ENCODE measurements at regions not wholly inside any gene's neighbourhood (a gene's known extent, or its start where the extent isn't known, plus 50 kb on each side); places are given as distances from the start of the nearest gene placed in this dataset.
"Not testable (repeated sequence)": the region's sequence is repeated elsewhere in the genome, so short reads cannot be mapped to it uniquely, and the experiment has no call there.

- TF ChIP-seq YY1 (IDR thresholded peaks at IDR 0.05; ENCODE audit: insufficient read depth, insufficient read length) (no peak), ZNF274 (IDR thresholded peaks at IDR 0.05; ENCODE audit: low read depth, low read length) (no peak), SUZ12 (IDR thresholded peaks at IDR 0.05; ENCODE audit: extremely low read depth, insufficient read depth, insufficient read length) (no peak)
- no peak overlapping the region for H3K9ac ChIP-seq (ENCODE audit: insufficient read length, low read depth)
- no peak for DNase-seq (ENCODE audit: low read depth, low spot score)
- H3K27me3 ChIP-seq (ENCODE audit: insufficient read depth, insufficient read length) = no peaks in the 10 kb centered on the region
- H3K4me1 ChIP-seq (ENCODE audit: insufficient read depth, insufficient read length) = no peaks in the 10 kb centered on the region
- H3K36me3 ChIP-seq (ENCODE audit: insufficient read depth, insufficient read length, low read length) = no peaks in the 10 kb centered on the region
- H3K9me3 ChIP-seq (ENCODE audit: insufficient read depth, low read length) = no peaks in the 10 kb centered on the region
- no peak overlapping the region for H3K4me3 ChIP-seq (ENCODE audit: insufficient read length, low read depth)
Observed at GRCh38 chr1:56123421-56123820, 455.9 kb downstream of the PLPP3 start.

GRCh38 chr1:56120021-56120420, 459.3 kb downstream of the PLPP3 start:
- TF ChIP-seq ZNF274 (IDR thresholded peaks at IDR 0.05; ENCODE audit: low read depth, low read length) (no peak), YY1 (IDR thresholded peaks at IDR 0.05; ENCODE audit: insufficient read depth, insufficient read length) (no peak), SUZ12 (IDR thresholded peaks at IDR 0.05; ENCODE audit: extremely low read depth, insufficient read depth, insufficient read length) (no peak)
- Histone ChIP-seq H3K4me1 (ENCODE audit: insufficient read depth, insufficient read length) (no peaks in the 10 kb centered on the region), H3K9ac (ENCODE audit: insufficient read length, low read depth) (no peak overlapping the region), H3K36me3 (ENCODE audit: insufficient read depth, insufficient read length, low read length) (no peaks in the 10 kb centered on the region), H3K9me3 (ENCODE audit: insufficient read depth, low read length) (no peaks in the 10 kb centered on the region), H3K27me3 (ENCODE audit: insufficient read depth, insufficient read length) (no peaks in the 10 kb centered on the region), H3K4me3 (ENCODE audit: insufficient read length, low read depth) (no peak overlapping the region)
- DNase-seq (ENCODE audit: low read depth, low spot score) = no peak

DNA sequence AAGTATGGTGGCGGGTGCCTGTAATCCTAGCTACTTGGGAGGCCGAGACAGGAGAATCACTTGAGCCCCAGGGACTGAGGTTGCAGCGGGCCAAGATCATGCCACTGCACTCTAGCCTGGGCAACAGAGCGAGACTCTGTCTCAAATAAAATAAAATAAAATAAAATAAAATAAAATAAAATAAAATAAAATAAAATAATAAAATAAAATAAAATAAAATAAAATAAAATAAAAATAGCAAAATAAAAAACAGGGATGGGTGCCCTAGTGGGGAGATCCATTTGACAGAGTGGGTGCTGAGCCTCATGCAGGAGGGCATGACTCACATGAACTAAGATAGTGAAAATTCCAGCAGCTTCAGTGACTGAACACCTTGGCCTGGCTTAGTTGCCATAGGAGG, 460.7 kb downstream of the PLPP3 start:
- not testable (repeated sequence) for H3K4me3 ChIP-seq (ENCODE audit: insufficient read length, low read depth); H3K9me3 ChIP-seq (ENCODE audit: insufficient read depth, low read length); DNase-seq (ENCODE audit: low read depth, low spot score); H3K36me3 ChIP-seq (ENCODE audit: insufficient read depth, insufficient read length, low read length); H3K4me1 ChIP-seq (ENCODE audit: insufficient read depth, insufficient read length); H3K9ac ChIP-seq (ENCODE audit: insufficient read length, low read depth); H3K27me3 ChIP-seq (ENCODE audit: insufficient read depth, insufficient read length)

DNA sequence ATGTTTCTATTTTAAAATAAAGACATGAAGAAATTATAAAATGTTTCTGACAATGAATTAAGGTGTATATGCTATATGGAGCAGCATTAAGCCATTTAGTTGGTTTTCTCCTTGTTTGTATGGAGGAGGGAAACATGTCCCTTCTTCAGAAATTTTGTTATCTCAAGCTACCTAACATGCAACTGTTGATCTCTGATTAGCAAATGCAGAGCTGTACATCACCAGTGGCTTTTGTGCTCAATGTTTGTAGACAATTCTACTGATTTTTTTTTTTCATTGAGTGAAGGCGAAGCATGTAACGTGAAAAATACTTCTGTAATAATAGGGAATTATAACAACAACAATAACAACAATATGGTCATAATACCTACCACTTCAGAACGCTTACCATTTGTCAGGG, 463.7 kb downstream of the PLPP3 start:
- Histone ChIP-seq H3K9ac (ENCODE audit: insufficient read length, low read depth) (no peak overlapping the region), H3K4me1 (ENCODE audit: insufficient read depth, insufficient read length) (no peaks in the 10 kb centered on the region), H3K27me3 (ENCODE audit: insufficient read depth, insufficient read length) (no peaks in the 10 kb centered on the region), H3K9me3 (ENCODE audit: insufficient read depth, low read length) (peaks cover 11% of the 10 kb centered on the region), H3K4me3 (ENCODE audit: insufficient read length, low read depth) (no peak overlapping the region), H3K36me3 (ENCODE audit: insufficient read depth, insufficient read length, low read length) (no peaks in the 10 kb centered on the region)
- no peak for DNase-seq (ENCODE audit: low read depth, low spot score)
- TF ChIP-seq ZNF274 (IDR thresholded peaks at IDR 0.05; ENCODE audit: low read depth, low read length) = no peak
- TF ChIP-seq YY1 (IDR thresholded peaks at IDR 0.05; ENCODE audit: insufficient read depth, insufficient read length) = no peak
- no peak for TF ChIP-seq SUZ12 (IDR thresholded peaks at IDR 0.05; ENCODE audit: extremely low read depth, insufficient read depth, insufficient read length)

- peaks cover 11% of the 10 kb centered on the region for H3K9me3 ChIP-seq (ENCODE audit: insufficient read depth, low read length)
- no peak for DNase-seq (ENCODE audit: low read depth, low spot score)
- no peak for TF ChIP-seq YY1 (IDR thresholded peaks at IDR 0.05; ENCODE audit: insufficient read depth, insufficient read length)
- no peak for TF ChIP-seq ZNF274 (IDR thresholded peaks at IDR 0.05; ENCODE audit: low read depth, low read length)
- TF ChIP-seq SUZ12 (IDR thresholded peaks at IDR 0.05; ENCODE audit: extremely low read depth, insufficient read depth, insufficient read length) = no peak
- H3K36me3 ChIP-seq (ENCODE audit: insufficient read depth, insufficient read length, low read length) = no peaks in the 10 kb centered on the region
- no peak overlapping the region for H3K4me3 ChIP-seq (ENCODE audit: insufficient read length, low read depth)
- H3K27me3 ChIP-seq (ENCODE audit: insufficient read depth, insufficient read length) = no peaks in the 10 kb centered on the region
- H3K9ac ChIP-seq (ENCODE audit: insufficient read length, low read depth) = no peak overlapping the region
- no peaks in the 10 kb centered on the region for H3K4me1 ChIP-seq (ENCODE audit: insufficient read depth, insufficient read length)
Observed at GRCh38 chr1:56113679-56114078, 465.7 kb downstream of the PLPP3 start.

DNA sequence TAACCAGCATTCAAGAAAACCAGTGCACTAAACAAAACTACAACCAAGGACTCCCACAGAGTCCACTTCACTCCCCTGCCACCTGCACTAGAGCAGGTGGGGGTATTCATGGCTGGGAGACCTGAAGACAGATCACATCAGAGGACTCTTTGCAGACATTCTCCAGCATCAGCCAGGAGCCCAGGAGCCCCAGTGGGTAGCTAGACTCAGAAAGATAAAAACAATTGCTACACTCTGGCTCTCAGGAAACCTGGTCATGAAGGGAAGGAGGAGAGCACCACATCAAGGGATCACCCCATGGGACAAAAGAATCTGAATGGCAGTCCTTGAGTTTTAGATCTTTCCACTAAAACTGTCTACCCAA, 472.1 kb downstream of the PLPP3 start:
- TF ChIP-seq SUZ12 (IDR thresholded peaks at IDR 0.05; ENCODE audit: extremely low read depth, insufficient read depth, insufficient read length) = no peak
- no peak for TF ChIP-seq ZNF274 (IDR thresholded peaks at IDR 0.05; ENCODE audit: low read depth, low read length)
- no peak for TF ChIP-seq YY1 (IDR thresholded peaks at IDR 0.05; ENCODE audit: insufficient read depth, insufficient read length)
- no peak for DNase-seq (ENCODE audit: low read depth, low spot score)
- peaks cover 22% of the 10 kb centered on the region for H3K9me3 ChIP-seq (ENCODE audit: insufficient read depth, low read length)
- no peaks in the 10 kb centered on the region for H3K36me3 ChIP-seq (ENCODE audit: insufficient read depth, insufficient read length, low read length)
- no peak overlapping the region for H3K4me3 ChIP-seq (ENCODE audit: insufficient read length, low read depth)
- no peak overlapping the region for H3K9ac ChIP-seq (ENCODE audit: insufficient read length, low read depth)
- no peaks in the 10 kb centered on the region for H3K4me1 ChIP-seq (ENCODE audit: insufficient read depth, insufficient read length)
- no peaks in the 10 kb centered on the region for H3K27me3 ChIP-seq (ENCODE audit: insufficient read depth, insufficient read length)

DNA sequence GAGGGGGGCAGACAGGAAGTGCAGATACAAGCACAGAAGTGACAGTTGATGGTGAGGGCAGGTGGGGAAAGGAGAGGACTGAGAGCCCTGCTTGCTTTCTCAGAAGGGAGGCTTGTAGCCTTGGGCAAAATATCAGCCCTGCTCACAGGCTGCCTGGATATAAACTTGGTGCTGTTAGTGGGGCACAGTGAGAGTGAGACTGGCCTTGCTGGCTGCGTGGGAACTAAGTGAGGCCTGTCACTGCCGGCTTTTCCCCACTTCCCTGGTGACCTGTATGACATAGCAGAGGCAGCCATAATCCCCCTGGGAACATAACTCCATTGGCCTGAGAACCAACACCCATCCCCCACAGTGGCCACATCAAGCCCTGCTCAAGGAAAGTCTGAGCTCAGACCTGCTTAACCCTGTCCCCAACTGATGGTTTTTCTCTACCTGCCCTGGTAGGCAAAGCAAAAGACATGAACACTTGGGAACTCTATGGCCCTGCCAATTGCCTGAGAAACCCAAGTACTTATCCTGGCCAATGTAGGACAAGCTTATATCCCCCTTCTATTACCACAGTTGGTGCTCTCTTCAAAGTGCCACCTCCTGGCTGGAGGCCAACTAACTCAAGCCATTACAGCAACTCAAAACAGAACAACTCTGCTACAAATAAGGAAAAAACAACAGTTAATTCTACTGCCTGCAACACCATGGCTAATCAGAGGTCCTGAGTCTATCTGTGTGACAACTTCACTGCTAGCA, 472.7 kb downstream of the PLPP3 start:
- Histone ChIP-seq H3K36me3 (ENCODE audit: insufficient read depth, insufficient read length, low read length) (no peaks in the 10 kb centered on the region), H3K4me3 (ENCODE audit: insufficient read length, low read depth) (no peak overlapping the region), H3K9me3 (ENCODE audit: insufficient read depth, low read length) (peaks cover 19% of the 10 kb centered on the region), H3K4me1 (ENCODE audit: insufficient read depth, insufficient read length) (no peaks in the 10 kb centered on the region), H3K27me3 (ENCODE audit: insufficient read depth, insufficient read length) (no peaks in the 10 kb centered on the region), H3K9ac (ENCODE audit: insufficient read length, low read depth) (no peak overlapping the region)
- TF ChIP-seq SUZ12 (IDR thresholded peaks at IDR 0.05; ENCODE audit: extremely low read depth, insufficient read depth, insufficient read length) (no peak), ZNF274 (IDR thresholded peaks at IDR 0.05; ENCODE audit: low read depth, low read length) (no peak)
- peak; percentile 16 for DNase-seq (ENCODE audit: low read depth, low spot score)

All from NT2/D1 (cell line).